HG02852 (cell line): ENCODE measurements at regions not wholly inside any gene's neighbourhood (a gene's known extent, or its start where the extent isn't known, plus 50 kb on each side); places are given as distances from the start of the nearest gene placed in this dataset.
"Not testable (repeated sequence)": the region's sequence is repeated elsewhere in the genome, so short reads cannot be mapped to it uniquely, and the experiment has no call there.

Experiments
- ATAC-seq: cut with Tn5 transposase; IDR thresholded peaks from one replicate; pipeline ENCODE4 v1.9.1; 2021; ENCODE audit warnings: mild to moderate bottlenecking, moderate library complexity; ENCODE audit not compliant: unreplicated experiment

DNA sequence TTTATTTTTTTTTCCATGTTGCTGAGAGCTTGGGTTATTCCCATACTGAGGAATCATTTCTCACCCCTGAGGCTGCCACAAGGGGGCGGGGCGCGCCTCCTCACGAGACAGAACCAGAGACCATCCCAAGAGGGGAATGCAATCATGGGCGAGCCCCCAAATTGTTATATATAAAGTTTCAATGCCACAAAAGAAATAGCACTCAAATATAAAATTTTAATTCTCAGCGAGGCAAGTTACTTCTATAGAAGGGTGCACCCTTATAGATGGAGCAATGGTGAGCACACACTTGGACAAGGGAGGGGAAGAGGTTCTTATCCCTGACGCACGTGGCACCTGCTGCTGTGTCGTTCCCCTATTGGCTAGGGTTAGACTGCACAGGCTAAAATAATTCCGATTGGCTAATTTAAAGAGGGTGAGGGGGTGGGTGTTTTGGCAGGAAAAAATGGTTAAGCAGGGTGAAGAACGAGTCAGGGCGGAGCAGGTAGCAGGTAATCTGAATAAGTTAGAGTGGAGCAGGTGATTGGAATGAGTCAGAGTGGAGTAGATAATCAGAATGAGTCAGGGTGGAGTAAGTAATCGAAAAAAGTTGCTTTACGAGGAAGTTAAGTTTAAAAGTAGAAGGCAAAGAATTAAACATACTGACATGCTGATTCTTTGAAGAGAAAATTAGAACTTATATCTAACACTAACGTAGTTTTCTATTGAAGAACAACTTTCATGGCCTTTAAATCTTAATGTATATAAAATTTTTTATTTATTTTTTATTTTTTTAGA is 177.5 kb downstream of the MTCL1 start:
- no peak for ATAC-seq

DNA sequence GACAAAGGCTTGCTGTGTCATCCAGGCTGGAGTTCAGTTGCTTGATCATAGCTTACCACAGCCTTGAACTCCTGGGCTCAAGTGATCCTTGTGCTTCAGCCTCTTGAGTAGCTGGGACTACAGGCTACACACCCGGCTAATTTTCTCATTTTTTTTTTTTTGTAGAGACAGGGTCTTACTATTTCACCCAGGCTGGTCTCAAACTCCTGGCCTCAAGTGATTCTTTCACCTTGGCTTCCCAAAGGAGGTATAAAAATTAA is 178.0 kb downstream of the MTCL1 start:
- no peak for ATAC-seq

DNA sequence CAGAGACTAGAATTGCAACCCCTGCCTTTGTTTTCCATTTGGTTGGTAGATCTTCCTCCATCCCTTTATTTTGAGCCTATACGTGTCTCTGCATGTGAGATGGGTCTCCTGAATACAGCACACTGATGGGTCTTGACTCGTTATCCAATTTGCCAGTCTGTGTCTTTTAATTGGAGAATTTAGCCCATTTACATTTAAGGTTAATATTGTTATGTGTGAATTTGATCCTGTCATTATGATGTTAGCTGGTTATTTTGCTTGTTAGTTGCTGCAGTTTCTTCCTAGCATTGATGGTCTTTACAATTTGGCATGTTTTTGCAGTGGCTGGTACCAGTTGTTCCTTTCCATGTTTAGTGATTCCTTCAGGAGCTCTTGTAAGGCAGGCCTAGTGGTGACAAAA is 182.5 kb downstream of the MTCL1 start:
- ATAC-seq = not testable (repeated sequence)

DNA sequence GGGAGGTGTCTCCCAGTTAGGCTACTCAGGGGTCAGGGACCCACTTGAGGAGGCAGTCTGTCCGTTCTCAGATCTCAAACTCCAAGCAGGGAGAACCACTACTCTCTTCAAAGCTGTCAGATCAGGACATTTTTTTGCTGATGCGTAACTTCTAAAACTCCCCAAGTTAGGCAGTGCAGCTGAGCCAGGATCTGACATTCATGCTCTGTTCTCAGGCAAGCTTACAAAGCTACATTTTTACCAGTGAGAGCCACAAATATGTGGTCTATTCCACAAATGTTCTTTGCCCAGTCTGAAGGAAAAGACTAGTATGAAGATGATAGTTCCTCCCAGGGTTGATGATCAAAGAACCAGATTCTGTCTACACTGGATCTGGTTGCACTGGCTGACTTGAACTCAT is 184.1 kb downstream of the MTCL1 start:
- no peak for ATAC-seq

DNA sequence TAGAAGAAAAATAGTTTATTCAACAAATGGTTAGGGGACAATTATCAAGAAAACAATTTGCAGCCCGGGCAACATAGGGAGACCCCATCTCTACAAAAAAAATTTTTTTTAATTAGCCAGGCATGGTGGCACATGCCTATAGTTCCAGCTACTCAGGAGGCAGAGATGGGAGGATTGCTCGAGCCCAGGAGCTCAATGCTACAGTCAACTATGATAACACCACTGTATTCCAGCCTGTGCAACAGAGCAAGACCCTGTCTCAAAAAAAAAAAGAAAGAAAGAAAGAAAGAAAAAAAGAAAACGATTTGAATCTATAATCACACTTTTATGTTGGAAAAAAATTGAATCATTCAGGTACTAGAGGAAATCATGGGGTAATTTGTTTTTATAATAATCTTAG is 185.1 kb downstream of the MTCL1 start:
- not testable (repeated sequence) for ATAC-seq

DNA sequence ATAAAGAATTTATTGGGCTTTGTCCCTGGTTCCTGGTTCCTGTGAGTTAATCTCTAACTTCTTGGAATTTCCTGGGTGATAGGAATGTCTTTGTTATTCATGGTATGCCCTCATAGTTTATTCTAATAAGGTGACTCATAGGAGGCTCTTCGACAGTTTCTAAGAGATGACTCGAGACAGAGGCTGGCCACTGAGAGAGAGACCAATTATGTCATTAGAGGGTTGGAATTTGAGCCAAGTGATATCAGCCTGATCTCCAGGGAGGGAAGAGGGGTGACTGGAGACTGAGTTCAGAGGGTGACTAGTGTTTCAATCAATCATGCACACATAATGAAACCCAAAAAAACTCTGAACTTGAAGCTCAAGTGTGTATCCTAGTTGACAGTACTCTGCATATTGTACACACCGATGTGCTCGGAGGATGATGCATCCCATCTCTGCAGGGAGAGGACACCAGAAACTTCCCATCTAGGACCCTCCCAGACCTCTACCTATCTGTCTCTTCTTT is 185.7 kb downstream of the MTCL1 start:
- no peak for ATAC-seq

DNA sequence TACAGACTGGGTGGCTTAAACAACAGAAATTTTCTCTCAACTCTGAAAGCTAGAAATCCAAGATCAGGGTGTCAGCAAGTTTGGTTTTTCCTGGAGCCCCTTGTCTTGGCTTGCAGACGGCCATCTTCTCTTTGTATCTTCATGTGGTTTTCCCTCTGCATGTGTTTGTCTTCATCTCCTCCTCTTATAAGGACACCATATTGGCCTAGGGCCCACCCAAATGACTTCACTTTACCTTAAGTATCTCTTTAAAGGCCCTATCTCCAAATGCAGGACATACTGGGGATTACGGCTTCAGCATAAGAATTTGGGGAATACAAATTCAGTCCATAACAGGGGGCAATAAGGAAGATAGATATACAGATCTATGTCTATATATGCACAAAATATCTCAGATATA is 187.9 kb downstream of the MTCL1 start:
- no peak for ATAC-seq

DNA sequence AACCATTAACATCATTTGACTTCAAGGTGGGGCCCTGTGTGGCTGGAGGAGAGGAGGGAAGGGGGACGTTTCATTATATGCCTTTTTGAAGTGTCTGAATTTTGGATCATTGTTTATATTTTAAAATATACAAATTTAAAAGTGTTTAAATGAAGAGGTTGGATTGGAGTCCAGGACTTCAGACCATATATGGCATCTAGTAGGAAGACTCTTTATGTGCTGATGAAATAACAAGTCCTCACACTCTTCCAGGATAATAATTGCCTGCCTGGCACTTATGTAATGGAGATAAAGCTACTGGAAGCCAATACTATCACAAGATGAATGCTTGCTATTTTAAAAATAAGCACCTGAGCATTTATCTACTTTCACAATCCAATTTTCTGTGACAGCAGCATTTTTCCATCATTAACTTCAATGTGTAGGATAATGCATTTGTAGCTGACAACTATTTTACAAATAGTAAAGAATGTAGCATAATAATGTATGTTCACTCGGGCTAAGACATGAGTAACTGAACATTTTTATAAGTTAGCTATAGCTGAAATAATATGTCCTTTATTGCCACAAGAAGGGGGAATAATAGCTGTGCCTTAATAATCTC is 188.4 kb downstream of the MTCL1 start:
- no peak for ATAC-seq

DNA sequence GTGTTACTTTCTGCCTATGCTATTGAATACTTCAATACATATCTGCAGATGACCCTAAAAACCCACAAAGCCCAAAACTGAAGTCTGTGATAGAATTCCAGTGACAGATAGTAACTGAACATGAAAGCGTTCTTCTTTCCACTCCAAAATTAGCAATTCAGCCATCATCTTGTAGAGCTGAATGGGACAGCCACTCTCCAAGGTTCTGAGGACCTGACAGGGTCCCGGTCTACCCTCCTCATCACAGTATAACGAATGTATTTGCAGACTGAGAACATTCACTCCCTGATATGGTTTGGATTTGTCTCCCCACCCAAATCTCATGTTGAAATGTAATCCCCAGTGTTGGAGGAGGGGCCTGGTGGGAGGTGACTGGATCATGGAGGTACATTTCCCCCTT is 189.5 kb downstream of the MTCL1 start:
- no peak for ATAC-seq

DNA sequence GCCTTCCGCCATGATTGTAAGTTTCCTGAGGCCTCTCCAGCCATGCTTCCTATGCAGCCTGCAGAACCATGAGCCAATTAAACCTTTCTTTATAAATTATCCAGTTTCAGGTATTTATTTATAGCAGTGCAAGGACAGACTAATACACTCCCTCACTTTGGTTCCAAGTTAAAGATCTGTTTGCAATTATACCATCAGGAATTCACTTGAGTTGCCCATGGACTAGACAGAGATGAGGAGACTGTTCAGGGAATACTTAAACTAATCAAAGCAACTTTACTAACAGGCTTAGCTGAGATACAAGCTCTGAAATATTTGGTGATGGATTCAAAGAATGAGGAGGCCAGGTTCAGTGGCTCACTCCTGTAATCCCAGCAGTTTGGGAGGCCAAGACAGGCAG is 190.0 kb downstream of the MTCL1 start:
- ATAC-seq = no peak

DNA sequence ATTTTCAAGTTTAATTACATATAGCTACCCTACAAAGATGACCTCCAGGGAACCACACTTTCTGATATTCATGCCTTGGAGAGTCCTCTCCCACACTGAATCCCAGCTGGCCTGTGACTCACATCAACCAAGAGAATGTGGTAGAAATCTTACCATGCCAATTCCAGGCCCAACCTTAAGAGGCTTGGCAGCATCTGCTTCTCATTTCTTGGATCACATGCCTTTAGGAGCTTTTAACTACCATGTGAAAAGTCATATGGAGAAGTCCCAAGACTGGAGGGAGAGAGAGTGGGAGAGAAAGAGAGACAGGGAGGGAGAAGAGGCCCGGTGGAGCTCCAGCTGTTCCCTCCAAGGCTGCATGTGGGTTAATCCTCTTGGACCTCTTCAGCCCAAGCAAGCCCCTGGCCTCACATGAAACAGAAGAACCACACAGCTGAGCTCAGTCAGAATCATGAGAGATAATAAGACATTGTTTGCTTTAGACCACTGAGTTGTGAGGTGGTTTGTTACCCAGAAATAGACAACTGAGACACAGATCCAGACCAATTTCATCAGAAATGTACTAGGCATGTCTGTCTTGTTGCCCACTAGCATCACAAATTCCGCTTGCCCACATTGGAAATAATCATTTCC is 190.7 kb downstream of the MTCL1 start:
- ATAC-seq = no peak

DNA sequence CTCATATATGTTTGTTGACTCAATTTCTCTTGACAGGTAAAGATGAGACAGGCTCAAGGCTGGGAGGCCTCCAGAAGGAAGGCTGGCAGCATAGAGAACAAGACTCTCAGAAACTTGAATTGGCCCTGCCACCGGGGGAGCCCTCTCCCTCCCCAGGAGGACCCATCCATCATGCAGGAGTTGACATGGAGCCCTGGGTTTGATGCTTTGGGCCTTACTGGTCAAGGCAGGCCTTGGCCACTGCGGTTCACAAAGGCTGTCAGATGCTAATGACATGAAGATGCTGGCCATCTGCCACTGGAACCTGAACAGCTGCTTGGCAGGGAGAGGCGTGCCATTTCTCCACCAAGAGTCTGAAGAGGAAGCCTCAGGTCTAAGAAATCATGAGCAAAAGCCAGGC is 193.6 kb downstream of the MTCL1 start:
- no peak for ATAC-seq

DNA sequence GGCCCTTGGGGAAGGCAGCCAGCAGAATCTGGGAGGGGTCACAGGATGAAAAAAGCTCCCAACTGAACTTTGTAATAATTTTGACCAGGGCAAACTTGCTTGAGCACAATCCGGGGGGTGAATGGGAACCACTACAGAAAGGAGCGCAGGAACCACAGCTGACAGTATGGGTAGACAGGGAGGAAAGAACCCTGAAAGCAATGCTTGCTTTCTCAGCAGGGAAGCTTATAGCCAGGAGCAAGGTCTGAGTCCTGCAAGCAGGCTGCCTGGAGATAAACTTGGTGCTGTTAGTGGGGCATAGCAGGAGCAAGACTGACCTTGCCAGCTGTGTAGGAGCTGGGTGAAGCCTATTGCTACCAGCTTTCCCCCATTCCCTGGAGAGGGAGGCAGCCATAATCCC is 195.2 kb downstream of the MTCL1 start:
- ATAC-seq = no peak

DNA sequence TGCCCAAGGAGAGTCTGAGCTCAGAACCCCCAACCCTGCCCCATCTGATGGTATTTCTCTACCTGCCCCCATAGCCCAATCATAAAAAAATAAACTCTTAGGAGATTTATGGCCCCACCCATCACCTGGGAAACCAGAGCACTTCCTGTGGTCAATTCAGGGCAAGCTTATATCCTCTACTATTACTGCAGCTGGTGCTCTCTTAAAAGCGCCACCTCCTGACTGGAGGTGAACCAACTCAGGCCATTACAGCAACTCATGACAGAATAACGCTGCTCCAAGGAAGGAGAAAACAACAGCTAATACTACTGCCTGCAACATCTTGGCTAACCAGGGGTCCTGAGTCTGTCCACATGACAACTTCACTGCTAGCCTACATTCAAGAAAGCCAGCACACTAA is 195.7 kb downstream of the MTCL1 start:
- no peak for ATAC-seq

DNA sequence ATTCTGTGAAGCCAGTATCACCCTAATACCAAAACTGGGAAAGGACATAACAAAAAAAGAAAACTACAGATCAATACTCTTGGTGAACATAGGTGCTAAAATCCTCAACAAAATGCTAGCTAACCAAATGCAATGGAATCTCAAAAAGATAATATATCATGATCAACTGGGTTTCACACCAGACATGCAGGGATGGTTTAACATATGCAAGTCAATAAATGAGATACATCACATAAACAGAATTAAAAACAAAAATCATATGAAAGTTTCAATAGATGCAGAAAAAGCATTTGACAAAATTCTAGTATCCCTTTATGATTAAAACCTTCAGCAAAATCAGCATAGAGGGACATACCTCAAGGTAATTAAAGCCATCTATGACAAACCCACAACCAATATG is 198.2 kb upstream of the NDUFV2 start:
- no peak for ATAC-seq

DNA sequence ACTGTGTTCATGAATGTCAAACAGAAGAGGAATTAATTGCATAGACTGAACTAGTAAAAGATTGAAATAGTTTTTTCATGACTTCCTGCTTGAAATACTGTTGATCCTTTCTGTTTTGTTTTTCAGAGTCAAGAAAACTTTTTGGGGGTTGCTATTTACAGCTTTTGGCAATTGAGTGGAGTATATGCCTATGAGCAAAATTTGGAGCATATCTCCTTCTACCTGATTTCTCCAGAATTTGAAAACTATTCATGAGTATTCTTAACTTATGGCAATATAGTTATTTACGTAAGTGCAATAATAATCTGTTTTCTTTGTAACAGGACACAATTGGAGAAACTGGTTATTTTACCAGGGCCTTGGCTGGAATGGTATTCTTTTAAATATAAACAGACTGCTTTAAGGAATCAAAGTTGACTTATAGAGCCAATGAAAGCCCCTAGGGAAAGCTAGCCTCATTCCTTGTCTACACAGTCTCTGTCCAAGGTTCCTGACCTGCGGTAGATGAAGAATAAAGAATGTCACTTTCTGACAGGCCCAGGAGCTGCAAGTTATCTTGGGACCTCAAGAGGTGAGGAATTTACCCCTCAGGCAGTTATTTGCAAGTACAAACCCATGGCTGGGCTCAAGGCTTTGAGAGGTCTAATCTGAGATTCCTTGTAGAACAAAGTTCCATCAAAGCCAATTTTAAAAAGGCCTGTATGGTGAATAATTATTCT is 193.5 kb upstream of the NDUFV2 start:
- no peak for ATAC-seq

DNA sequence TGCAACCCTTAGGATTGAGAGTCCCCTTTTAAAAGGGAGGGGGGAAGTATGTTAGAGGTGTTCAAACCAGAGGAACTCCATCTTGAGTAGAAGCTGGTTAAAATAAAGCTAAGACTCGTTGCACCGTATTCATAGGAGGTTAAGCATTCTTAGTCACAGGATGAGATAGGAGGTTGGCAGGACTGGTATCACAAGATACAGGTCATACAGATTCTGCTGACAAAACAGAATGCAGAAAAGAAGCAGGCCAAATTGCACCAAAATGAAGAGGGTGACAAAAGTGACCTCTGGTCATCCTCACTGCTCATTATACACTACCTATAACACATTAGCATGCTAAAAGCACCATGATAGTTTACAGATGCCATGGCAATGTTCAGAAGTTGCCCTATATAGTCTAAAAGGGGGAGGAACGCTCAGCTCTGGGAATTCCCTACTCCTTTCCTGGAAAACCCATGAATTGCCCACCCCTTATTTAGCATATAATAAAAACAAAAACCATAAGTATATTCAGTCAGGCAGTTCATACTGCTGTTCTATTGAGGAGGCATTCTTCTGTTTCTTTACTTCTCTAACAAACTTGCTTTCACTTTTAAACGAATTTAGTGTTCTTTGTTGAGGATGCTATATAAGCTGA is 192.2 kb upstream of the NDUFV2 start:
- ATAC-seq = no peak

DNA sequence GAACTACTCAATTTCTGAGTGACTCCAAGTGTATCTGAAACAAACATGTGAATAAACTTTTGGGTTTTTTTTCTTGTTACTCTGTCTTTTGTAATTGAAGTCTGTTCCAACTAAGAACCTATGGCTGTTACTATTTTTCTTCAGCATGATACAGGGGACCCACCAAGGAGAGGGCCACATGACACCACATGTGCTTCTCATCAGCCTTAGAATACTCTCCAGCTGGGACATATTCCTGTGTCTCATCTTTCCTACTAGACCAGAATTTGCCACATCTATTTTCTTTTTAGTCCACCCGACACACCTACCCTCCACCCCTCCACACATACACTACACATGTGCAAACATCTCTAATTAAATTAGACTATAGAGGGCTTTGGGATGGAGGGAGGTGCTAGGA is 191.7 kb upstream of the NDUFV2 start:
- ATAC-seq = no peak

DNA sequence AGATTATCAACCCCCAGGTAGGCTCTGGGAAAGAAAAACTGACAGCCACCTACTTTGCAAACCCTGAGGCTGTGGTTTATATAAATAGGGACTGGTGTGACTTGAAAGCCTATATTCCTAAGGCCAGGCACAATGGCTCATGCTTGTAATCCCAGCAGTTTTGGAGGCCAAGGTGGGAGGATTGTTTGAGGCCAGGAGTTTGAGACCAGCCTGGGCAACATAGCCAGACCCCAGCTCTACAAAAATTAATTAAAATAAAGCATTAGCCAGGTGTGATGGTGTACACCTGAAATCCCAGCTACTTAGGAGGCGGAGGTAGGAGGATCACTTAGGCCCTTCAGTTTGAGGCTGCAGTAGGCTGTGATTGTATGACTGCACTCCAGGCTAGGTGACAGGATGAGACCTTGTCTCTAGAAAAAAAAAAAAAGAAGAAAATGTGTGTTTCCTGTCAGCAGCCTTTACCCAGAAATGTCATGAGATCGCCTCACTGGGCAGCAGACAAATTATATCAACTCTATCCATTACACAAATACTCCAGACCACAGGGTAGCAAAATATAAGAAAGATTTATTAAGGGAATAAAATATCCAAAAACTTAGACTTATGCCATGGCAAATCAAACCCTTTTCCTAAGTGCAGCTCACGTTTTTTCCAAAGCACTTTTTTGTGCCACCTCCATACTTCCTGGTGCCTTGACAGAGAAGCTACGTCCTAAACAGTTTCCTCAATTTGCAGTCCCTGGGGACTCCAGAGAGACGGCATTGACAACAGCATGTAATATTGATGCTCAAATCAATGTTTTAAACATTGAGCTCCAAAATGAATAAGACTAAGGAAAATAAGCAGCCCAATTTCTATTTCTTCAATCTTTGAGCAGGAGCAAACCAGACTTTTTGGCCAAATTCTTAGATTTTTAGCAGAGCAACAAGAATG is 190.8 kb upstream of the NDUFV2 start:
- ATAC-seq = no peak
